Activated naive CD4-positive, alpha-beta T cell treated with anti-CD3 and anti-CD28 coated beads, Interleukin-2, amount 50 U/mL, for 16 hours (primary cell): ENCODE measurements at regions not wholly inside any gene's neighbourhood (a gene's known extent, or its start where the extent isn't known, plus 50 kb on each side); places are given as distances from the start of the nearest gene placed in this dataset.

Experiments used
- DNase-seq: peaks from one replicate; pipeline ENCODE4 v3.0.0-alpha.2; 2020

GRCh38 chr5:89440670-89441069 is 557.7 kb upstream of the MEF2C start:
- DNase-seq = no peak

GRCh38 chr5:89437450-89438435 is 554.8 kb upstream of the MEF2C start:
- no peak for DNase-seq

GRCh38 chr5:89436464-89436863 is 553.5 kb upstream of the MEF2C start:
- no peak for DNase-seq

- no peak for DNase-seq
Measured at GRCh38 chr5:89435347-89435746, 552.4 kb upstream of the MEF2C start.

- no peak for DNase-seq
Measured at GRCh38 chr5:89428624-89429023, 545.6 kb upstream of the MEF2C start.

- no peak for DNase-seq
Measured at GRCh38 chr5:89425062-89425461, 542.1 kb upstream of the MEF2C start.

GRCh38 chr5:89421035-89421434 is 538.1 kb upstream of the MEF2C start:
- no peak for DNase-seq

GRCh38 chr5:89418407-89419085 is 535.6 kb upstream of the MEF2C start:
- DNase-seq = no peak

GRCh38 chr5:89417990-89418389 is 535.0 kb upstream of the MEF2C start:
- DNase-seq = no peak

GRCh38 chr5:89417515-89417914 is 534.5 kb upstream of the MEF2C start:
- no peak for DNase-seq

GRCh38 chr5:89411891-89412290 is 528.9 kb upstream of the MEF2C start:
- no peak for DNase-seq

- DNase-seq = no peak
Measured at GRCh38 chr5:89407054-89407453, 524.1 kb upstream of the MEF2C start.

- no peak for DNase-seq
Measured at GRCh38 chr5:89401659-89402058, 518.7 kb upstream of the MEF2C start.

GRCh38 chr5:89401012-89401411 is 518.0 kb upstream of the MEF2C start:
- DNase-seq = no peak

GRCh38 chr5:89399548-89399947 is 516.6 kb upstream of the MEF2C start:
- no peak for DNase-seq

- no peak for DNase-seq
Measured at GRCh38 chr5:89397096-89397495, 514.1 kb upstream of the MEF2C start.

- DNase-seq = no peak
Measured at GRCh38 chr5:89396278-89396954, 513.4 kb upstream of the MEF2C start.

GRCh38 chr5:89395111-89395510 is 512.1 kb upstream of the MEF2C start:
- DNase-seq = no peak

GRCh38 chr5:89388872-89389271 is 505.9 kb upstream of the MEF2C start:
- DNase-seq = no peak

GRCh38 chr5:89384391-89384790 is 501.4 kb upstream of the MEF2C start:
- no peak for DNase-seq

GRCh38 chr5:89380635-89381034 is 497.7 kb upstream of the MEF2C start:
- no peak for DNase-seq

- DNase-seq = no peak
Measured at GRCh38 chr5:89377767-89378455, 494.9 kb upstream of the MEF2C start.
